Nephron (organoid): ENCODE measurements at regions not wholly inside any gene's neighbourhood (a gene's known extent, or its start where the extent isn't known, plus 50 kb on each side); places are given as distances from the start of the nearest gene placed in this dataset.

Experiments
- H3K27ac Mint-ChIP-seq, 3 experiments: 2 replicates each; pipeline ENCODE4 v1.8.0; 2020; ENCODE audit warnings: mixed read lengths in 3 of 3, mild to moderate bottlenecking in 2 of 3, moderate library complexity in 1 of 3
- H3K27me3 Mint-ChIP-seq: 2 replicates; pipeline ENCODE4 v1.8.0; 2021; ENCODE audit warnings: low read depth, mild to moderate bottlenecking, moderate library complexity, mixed read lengths
- H3K36me3 Mint-ChIP-seq: 2 replicates; pipeline ENCODE4 v1.8.0; 2020; ENCODE audit warnings: low read depth, mixed read lengths
- H3K4me1 Mint-ChIP-seq: 2 replicates; pipeline ENCODE4 v1.8.0; 2020; ENCODE audit warnings: mixed read lengths
- H3K4me3 Mint-ChIP-seq, 3 experiments: 2 replicates each; pipeline ENCODE4 v1.8.0; 2020; ENCODE audit warnings: mild to moderate bottlenecking in 3 of 3, mixed read lengths in 3 of 3, moderate library complexity in 2 of 3
- H3K9me3 Mint-ChIP-seq: 2 replicates; pipeline ENCODE4 v1.8.0; 2020; ENCODE audit warnings: mixed read lengths
- TF ChIP-seq, protein P1 (sequence below), 3 experiments: fragments of 200-600 bp; sonication (generic); IDR thresholded peaks; one replicate each; pipeline ENCODE4 v1.5.0; 2021; ENCODE audit warnings: antibody characterized with exemption in 3 of 3; ENCODE audit not compliant: unreplicated experiment in 3 of 3

GRCh38 chr13:62931853-62932252, 1516.2 kb upstream of the PCDH20 start:
- H3K36me3 Mint-ChIP-seq = no peaks in the 10 kb centered on the region
- TF ChIP-seq, protein P1, sequence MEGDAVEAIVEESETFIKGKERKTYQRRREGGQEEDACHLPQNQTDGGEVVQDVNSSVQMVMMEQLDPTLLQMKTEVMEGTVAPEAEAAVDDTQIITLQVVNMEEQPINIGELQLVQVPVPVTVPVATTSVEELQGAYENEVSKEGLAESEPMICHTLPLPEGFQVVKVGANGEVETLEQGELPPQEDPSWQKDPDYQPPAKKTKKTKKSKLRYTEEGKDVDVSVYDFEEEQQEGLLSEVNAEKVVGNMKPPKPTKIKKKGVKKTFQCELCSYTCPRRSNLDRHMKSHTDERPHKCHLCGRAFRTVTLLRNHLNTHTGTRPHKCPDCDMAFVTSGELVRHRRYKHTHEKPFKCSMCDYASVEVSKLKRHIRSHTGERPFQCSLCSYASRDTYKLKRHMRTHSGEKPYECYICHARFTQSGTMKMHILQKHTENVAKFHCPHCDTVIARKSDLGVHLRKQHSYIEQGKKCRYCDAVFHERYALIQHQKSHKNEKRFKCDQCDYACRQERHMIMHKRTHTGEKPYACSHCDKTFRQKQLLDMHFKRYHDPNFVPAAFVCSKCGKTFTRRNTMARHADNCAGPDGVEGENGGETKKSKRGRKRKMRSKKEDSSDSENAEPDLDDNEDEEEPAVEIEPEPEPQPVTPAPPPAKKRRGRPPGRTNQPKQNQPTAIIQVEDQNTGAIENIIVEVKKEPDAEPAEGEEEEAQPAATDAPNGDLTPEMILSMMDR (IDR thresholded peaks at IDR 0.05; ENCODE audit: unreplicated experiment in 3 of 3) = no peak
- no peak overlapping the region for H3K27ac Mint-ChIP-seq
- no peaks in the 10 kb centered on the region for H3K27me3 Mint-ChIP-seq
- H3K4me3 Mint-ChIP-seq = no peak overlapping the region
- no peaks in the 10 kb centered on the region for H3K9me3 Mint-ChIP-seq
- H3K4me1 Mint-ChIP-seq = peaks cover 5% of the 10 kb centered on the region

DNA sequence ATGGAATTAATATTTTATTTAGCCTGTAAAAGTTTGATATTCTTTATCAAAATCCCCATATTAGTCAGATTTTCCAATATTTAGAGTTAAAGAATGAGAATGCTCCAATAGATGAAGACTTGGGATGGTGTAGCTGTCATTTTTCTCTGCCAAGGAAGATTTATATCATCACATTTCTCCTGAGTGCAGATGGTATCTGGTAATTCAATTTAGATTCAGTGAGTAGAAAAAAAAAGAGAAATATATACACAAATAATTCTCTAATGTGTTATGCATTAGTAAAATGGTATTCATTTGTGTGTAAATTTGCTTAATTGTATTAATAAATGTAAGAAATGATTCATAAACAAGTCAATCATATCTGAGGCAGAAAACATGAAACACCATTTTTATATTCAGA, 1508.7 kb upstream of the PCDH20 start:
- H3K4me3 Mint-ChIP-seq = no peak overlapping the region
- H3K4me1 Mint-ChIP-seq = no peaks in the 10 kb centered on the region
- TF ChIP-seq, protein P1 (IDR thresholded peaks at IDR 0.05; ENCODE audit: unreplicated experiment in 3 of 3) = no peak
- no peaks in the 10 kb centered on the region for H3K9me3 Mint-ChIP-seq
- no peaks in the 10 kb centered on the region for H3K27me3 Mint-ChIP-seq
- H3K27ac Mint-ChIP-seq = no peak overlapping the region
- H3K36me3 Mint-ChIP-seq = no peaks in the 10 kb centered on the region

DNA sequence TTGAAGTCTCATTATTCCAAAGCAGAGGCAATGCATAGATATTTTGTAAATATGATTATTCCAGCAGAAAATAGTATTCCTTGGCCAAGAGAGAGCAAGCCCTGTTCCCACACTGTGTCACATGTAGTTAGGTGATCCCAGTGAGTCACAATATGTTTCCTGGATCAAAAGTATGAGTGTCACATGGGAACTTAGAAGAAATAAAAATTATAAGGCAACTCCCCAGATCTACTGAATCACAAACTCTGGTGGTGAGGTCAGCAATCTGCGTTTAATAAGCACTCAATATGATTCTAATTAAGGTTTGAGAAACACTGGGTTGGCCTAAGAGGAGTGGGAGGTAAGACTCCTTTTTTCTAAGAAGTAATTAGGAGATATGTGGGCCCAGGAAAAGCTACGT, 1504.5 kb upstream of the PCDH20 start:
- no peak overlapping the region for H3K4me3 Mint-ChIP-seq
- H3K4me1 Mint-ChIP-seq = no peaks in the 10 kb centered on the region
- H3K9me3 Mint-ChIP-seq = no peaks in the 10 kb centered on the region
- TF ChIP-seq, protein P1 (IDR thresholded peaks at IDR 0.05; ENCODE audit: unreplicated experiment in 3 of 3) = no peak
- H3K36me3 Mint-ChIP-seq = no peaks in the 10 kb centered on the region
- H3K27me3 Mint-ChIP-seq = no peaks in the 10 kb centered on the region
- H3K27ac Mint-ChIP-seq = no peak overlapping the region

- H3K4me3 Mint-ChIP-seq = no peak overlapping the region
- H3K27me3 Mint-ChIP-seq = no peaks in the 10 kb centered on the region
- no peaks in the 10 kb centered on the region for H3K36me3 Mint-ChIP-seq
- no peaks in the 10 kb centered on the region for H3K4me1 Mint-ChIP-seq
- no peaks in the 10 kb centered on the region for H3K9me3 Mint-ChIP-seq
- H3K27ac Mint-ChIP-seq = no peak overlapping the region
- TF ChIP-seq, protein P1 (IDR thresholded peaks at IDR 0.05; ENCODE audit: unreplicated experiment in 3 of 3) = no peak
Measured at GRCh38 chr13:62919491-62919890, 1503.8 kb upstream of the PCDH20 start.

GRCh38 chr13:62910541-62911060, 1495.0 kb upstream of the PCDH20 start:
- Mint-ChIP-seq H3K4me1 (no peaks in the 10 kb centered on the region), H3K9me3 (no peaks in the 10 kb centered on the region), H3K36me3 (no peaks in the 10 kb centered on the region), H3K27me3 (no peaks in the 10 kb centered on the region), H3K27ac (no peak overlapping the region), H3K4me3 (no peak overlapping the region)
- TF ChIP-seq, protein P1 (IDR thresholded peaks at IDR 0.05; ENCODE audit: unreplicated experiment in 3 of 3) = no peak

DNA sequence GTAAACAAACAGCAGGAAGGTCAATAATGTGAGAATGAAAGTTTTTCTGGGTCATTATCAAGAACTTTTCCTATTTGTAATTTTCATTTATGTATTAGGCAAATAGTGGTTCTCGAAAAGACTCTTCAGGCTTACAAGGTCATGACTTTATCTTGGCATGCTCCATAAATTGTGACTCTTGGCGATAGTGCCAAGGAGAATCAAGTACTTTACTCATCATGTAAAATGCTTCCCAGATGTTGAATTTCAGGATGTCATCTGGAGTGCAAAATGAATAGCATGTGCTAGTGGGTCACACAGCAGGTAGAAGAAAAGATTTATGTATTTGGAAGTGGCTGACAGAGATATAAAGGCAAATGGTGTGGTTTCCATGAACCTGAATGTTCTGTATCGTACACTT, 1492.7 kb upstream of the PCDH20 start:
- Mint-ChIP-seq H3K4me3 (no peak overlapping the region), H3K27me3 (no peaks in the 10 kb centered on the region), H3K27ac (no peak overlapping the region), H3K9me3 (no peaks in the 10 kb centered on the region), H3K4me1 (no peaks in the 10 kb centered on the region), H3K36me3 (no peaks in the 10 kb centered on the region)
- TF ChIP-seq, protein P1 (IDR thresholded peaks at IDR 0.05; ENCODE audit: unreplicated experiment in 3 of 3) = no peak
